Breast epithelium (tissue), 4 donors: ENCODE measurements at regions not wholly inside any gene's neighbourhood (a gene's known extent, or its start where the extent isn't known, plus 50 kb on each side); places are given as distances from the start of the nearest gene placed in this dataset.

Source experiments
- DNase-seq, 2 donors: peaks; one replicate each; pipeline ENCODE4 v3.0.0-alpha.2; 2019; ENCODE audit warnings: low spot score in 2 of 2
- H3K27ac ChIP-seq, 2 donors: fragments of 200-600 bp; sonication (generic) in 1 of 2; one replicate each; pipeline ENCODE4 v1.5.1; 2016 to 2019; ENCODE audit warnings: mild to moderate bottlenecking in 1 of 2
- H3K27me3 ChIP-seq, 2 donors: fragments of 200-600 bp; sonication (generic) in 1 of 2; one replicate each; pipeline versions ENCODE4 v1.5.1 to v1.6.0; 2017 to 2019; ENCODE audit warnings: control low read depth in 1 of 2, mild to moderate bottlenecking in 1 of 2
- H3K36me3 ChIP-seq: fragments of 200-600 bp; one replicate; pipeline ENCODE4 v1.5.1; 2019
- H3K4me1 ChIP-seq, 2 donors: fragments of 200-600 bp; sonication (generic); one replicate each; pipeline ENCODE4 v1.5.1; 2016 to 2019; ENCODE audit warnings: control low read depth in 1 of 2
- H3K4me3 ChIP-seq, 3 donors: fragments of 200-600 bp; sonication (generic); 1 replicate in 2 of 3; 2 replicates in 1 of 3; pipeline ENCODE4 v1.5.1; 2016 to 2019; ENCODE audit warnings: mild to moderate bottlenecking in 3 of 3, moderate library complexity in 2 of 3
- H3K9me3 ChIP-seq, 2 donors: fragments of 200-600 bp; sonication (generic) in 1 of 2; one replicate each; pipeline ENCODE4 v1.5.1; 2016 to 2019; ENCODE audit warnings: control low read depth in 1 of 2
- POLR2A ChIP-seq: fragments of 450-650 bp; IDR thresholded peaks from one replicate; pipeline ENCODE4 v1.6.1; 2016; ENCODE audit warnings: antibody characterized with exemption, mild to moderate bottlenecking, moderate library complexity
- POLR2AphosphoS5 ChIP-seq, 3 donors: sonication (generic); formaldehyde crosslinking; IDR thresholded peaks; one replicate each; pipeline ENCODE4 v1.6.1; 2017; ENCODE audit warnings: antibody characterized with exemption in 3 of 3
- intact Hi-C: fragments of 100-400 bp; cut with DNase I; formaldehyde crosslinking; loops from one replicate; pipeline ENCODE4 v1.15.1; 2023; ENCODE audit warnings: low total_unique reads
- TF ChIP-seq, protein P1 (sequence below), 3 donors: fragments of 450-650 bp; IDR thresholded peaks; one replicate each; pipeline ENCODE4 v1.5.1; 2016 to 2017; ENCODE audit warnings: antibody characterized with exemption in 3 of 3, mild to moderate bottlenecking in 3 of 3, moderate library complexity in 3 of 3

DNA sequence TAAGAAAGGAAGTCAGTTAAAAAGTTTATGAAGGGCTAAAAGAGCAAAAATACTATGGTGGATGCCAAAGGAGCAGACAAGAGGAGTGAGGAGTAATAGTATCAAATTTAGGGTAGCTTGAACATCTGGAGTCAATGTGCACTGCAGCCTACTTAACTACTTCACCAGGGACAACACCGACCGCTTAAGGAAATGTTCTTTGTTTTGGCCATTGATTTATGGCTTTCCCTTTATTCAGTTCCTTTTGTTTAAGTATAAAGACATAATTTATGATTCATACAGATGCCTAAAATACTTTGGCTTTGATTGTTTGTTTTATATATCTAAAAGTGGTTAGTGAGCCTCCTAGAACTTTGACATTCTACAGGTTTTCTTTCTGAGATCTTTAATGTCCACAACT lies 276.3 kb upstream of the PRR20A start:
- TF ChIP-seq POLR2AphosphoS5 (IDR thresholded peaks at IDR 0.05), result no peak
- TF ChIP-seq, protein P1, sequence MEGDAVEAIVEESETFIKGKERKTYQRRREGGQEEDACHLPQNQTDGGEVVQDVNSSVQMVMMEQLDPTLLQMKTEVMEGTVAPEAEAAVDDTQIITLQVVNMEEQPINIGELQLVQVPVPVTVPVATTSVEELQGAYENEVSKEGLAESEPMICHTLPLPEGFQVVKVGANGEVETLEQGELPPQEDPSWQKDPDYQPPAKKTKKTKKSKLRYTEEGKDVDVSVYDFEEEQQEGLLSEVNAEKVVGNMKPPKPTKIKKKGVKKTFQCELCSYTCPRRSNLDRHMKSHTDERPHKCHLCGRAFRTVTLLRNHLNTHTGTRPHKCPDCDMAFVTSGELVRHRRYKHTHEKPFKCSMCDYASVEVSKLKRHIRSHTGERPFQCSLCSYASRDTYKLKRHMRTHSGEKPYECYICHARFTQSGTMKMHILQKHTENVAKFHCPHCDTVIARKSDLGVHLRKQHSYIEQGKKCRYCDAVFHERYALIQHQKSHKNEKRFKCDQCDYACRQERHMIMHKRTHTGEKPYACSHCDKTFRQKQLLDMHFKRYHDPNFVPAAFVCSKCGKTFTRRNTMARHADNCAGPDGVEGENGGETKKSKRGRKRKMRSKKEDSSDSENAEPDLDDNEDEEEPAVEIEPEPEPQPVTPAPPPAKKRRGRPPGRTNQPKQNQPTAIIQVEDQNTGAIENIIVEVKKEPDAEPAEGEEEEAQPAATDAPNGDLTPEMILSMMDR (IDR thresholded peaks at IDR 0.05), result no peak
- TF ChIP-seq POLR2A, result no peak
- H3K4me1 ChIP-seq, result no peaks in the 10 kb centered on the region
- H3K36me3 ChIP-seq, result no peaks in the 10 kb centered on the region
- no peak overlapping the region for H3K4me3 ChIP-seq
- no peaks in the 10 kb centered on the region for H3K9me3 ChIP-seq
- H3K27me3 ChIP-seq, result no peaks in the 10 kb centered on the region
- intact Hi-C loops, result no loop called here
- no peak for DNase-seq
- no peak overlapping the region for H3K27ac ChIP-seq

DNA sequence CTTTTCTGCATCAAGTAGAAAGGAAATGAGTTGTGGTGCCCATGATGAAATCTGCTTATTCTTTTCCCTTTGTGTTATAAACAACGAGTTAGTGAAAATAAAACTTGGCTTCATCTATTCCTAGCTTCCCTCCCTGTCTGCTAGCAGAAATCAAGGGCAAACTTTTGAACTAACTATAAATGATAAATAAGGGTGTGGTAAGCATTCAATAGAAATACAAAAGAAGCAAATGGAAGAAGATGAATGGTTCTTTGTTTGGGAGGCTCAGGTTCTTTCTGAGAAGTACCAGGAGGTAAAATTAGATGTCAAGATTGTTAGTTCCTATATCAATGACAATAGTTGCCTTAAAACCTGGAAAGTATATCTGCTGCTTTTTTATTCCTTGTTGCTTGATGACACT lies 275.3 kb upstream of the PRR20A start:
- DNase-seq, result no peak
- H3K4me1 ChIP-seq, result no peaks in the 10 kb centered on the region
- no peaks in the 10 kb centered on the region for H3K27me3 ChIP-seq
- no peaks in the 10 kb centered on the region for H3K36me3 ChIP-seq
- intact Hi-C loops, result no loop called here
- no peak overlapping the region for H3K27ac ChIP-seq
- H3K4me3 ChIP-seq, result no peak overlapping the region
- TF ChIP-seq, protein P1 (IDR thresholded peaks at IDR 0.05), result no peak
- TF ChIP-seq POLR2AphosphoS5 (IDR thresholded peaks at IDR 0.05) (no peak), POLR2A (no peak)
- H3K9me3 ChIP-seq, result no peaks in the 10 kb centered on the region

DNA sequence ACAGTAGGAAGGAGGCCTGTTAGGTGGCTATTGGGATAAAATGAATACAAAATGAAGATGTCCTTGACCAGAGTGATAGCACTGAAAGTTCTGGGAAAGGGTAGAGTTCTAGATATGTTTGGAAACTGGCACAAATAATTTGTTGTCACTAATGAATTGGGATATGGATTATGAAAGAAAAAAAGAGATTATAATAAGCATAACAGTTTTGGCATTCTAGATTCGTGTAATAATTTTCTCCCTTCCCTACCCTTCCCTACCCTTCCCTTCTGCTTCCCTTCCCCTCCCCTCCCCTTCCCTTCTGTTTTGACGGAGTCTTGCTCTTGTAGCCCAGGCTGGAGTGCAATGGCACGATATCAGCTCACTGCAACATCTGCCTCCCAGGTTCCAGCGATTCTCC lies 271.0 kb upstream of the PRR20A start:
- H3K4me1 ChIP-seq, result no peaks in the 10 kb centered on the region
- H3K4me3 ChIP-seq, result no peak overlapping the region
- no peak for DNase-seq
- no peaks in the 10 kb centered on the region for H3K27me3 ChIP-seq
- no peaks in the 10 kb centered on the region for H3K36me3 ChIP-seq
- no peak overlapping the region for H3K27ac ChIP-seq
- no peaks in the 10 kb centered on the region for H3K9me3 ChIP-seq
- intact Hi-C loops, result no loop called here
- no peak for TF ChIP-seq POLR2A
- no peak for TF ChIP-seq POLR2AphosphoS5 (IDR thresholded peaks at IDR 0.05)
- TF ChIP-seq, protein P1 (IDR thresholded peaks at IDR 0.05), result no peak

DNA sequence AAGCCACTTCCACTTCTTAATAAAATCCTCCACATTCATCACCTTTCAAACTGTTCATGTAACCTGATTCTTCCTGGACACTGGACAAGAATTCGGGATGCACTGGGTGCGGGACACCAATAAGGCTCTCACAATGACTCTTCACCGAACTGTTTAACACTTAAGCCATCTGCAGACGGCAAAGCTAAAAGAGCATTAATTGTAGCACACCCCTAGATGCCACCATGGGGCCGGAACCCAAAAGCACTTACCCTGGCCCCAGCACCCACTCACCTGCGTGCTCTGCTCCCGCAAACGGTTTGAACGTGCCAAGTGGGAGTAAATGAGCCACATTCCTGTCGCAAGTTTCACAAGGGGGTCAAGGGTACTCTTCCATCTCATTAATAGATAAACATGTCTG lies 254.3 kb upstream of the PRR20A start:
- no peak for DNase-seq
- intact Hi-C loops, result no loop called here
- Histone ChIP-seq H3K4me3 (no peak overlapping the region), H3K9me3 (no peaks in the 10 kb centered on the region), H3K4me1 (no peaks in the 10 kb centered on the region), H3K36me3 (no peaks in the 10 kb centered on the region), H3K27ac (no peak overlapping the region), H3K27me3 (no peaks in the 10 kb centered on the region)
- no peak for TF ChIP-seq POLR2A
- TF ChIP-seq POLR2AphosphoS5 (IDR thresholded peaks at IDR 0.05), result no peak
- TF ChIP-seq, protein P1 (IDR thresholded peaks at IDR 0.05), result no peak

DNA sequence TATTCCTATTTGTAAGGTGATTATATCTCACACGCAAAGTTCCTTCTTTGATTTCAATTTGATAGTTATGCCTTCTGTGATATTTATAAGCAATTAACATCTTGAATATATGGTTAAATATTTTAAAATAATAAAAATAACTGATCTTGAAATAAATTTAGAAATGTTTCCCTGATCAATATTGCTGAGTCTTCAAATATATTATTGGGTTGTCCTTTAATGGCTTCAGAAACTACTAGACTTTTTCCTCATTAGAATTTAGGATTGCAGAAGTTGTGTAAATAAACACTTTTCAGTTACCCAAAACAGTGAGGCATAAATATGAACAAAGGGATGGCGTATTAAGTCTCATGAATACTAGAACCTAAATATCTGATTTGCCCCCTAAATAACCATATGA lies 252.3 kb upstream of the PRR20A start:
- TF ChIP-seq POLR2AphosphoS5 (IDR thresholded peaks at IDR 0.05), result no peak
- no peak for TF ChIP-seq POLR2A
- TF ChIP-seq, protein P1 (IDR thresholded peaks at IDR 0.05), result no peak
- no peaks in the 10 kb centered on the region for H3K27me3 ChIP-seq
- no peak overlapping the region for H3K27ac ChIP-seq
- H3K4me3 ChIP-seq, result no peak overlapping the region
- H3K4me1 ChIP-seq, result no peaks in the 10 kb centered on the region
- intact Hi-C loops, result no loop called here
- DNase-seq, result no peak
- H3K9me3 ChIP-seq, result no peaks in the 10 kb centered on the region
- no peaks in the 10 kb centered on the region for H3K36me3 ChIP-seq
